ENCODE measurements at regions not wholly inside any gene's neighbourhood (a gene's known extent, or its start where the extent isn't known, plus 50 kb on each side); places are given as distances from the start of the nearest gene placed in this dataset.
A peak's percentile ranks its signal among the peaks of the same experiment; 100 is the strongest.

DNA sequence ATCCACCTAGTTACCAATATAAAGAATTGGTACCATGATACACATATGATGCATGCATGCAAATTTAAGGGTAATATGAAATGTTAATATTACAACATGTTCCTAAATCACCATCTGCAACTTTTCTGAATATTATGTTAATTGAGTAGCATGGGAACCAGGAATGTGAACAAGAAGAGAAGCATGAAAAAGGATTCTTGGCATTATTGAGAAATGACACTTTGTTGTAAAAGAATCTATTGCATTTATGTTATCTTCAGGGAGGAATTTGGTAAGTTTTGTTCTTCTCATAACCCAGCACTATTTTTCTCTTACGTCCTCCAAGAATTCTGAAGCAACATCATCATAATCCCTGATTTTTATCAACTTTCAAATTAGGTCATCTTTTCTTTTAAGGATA, 159.9 kb upstream of the SLC25A13 start:
- no peak for DNase-seq

GRCh38 chr7:96479015-96479645, 157.2 kb upstream of the SLC25A13 start:
- DNase-seq = no peak

GRCh38 chr7:96471606-96472005, 149.7 kb upstream of the SLC25A13 start:
- no peak for DNase-seq

DNA sequence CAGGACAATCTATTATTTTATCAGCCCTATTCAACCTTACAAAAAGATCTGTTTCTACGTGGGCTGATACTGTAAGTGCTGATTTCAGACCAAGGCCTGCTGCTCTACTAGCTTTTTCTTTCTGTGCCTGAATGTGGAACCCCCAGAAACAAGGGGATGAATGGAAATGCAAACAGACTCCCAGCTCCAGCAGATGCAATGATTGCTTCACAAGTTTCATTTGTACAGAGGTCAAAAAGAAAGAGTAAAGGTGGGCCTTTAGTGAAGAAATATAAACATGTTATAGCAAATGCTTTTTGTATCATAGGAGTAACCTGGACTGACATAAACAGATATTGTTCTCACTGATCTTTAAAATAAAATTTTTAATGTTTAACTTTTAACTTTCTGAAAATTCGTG, 130.2 kb upstream of the SLC25A13 start:
- DNase-seq = no peak

- DNase-seq = no peak
Measured at GRCh38 chr7:96449094-96449493, 127.2 kb upstream of the SLC25A13 start.

DNA sequence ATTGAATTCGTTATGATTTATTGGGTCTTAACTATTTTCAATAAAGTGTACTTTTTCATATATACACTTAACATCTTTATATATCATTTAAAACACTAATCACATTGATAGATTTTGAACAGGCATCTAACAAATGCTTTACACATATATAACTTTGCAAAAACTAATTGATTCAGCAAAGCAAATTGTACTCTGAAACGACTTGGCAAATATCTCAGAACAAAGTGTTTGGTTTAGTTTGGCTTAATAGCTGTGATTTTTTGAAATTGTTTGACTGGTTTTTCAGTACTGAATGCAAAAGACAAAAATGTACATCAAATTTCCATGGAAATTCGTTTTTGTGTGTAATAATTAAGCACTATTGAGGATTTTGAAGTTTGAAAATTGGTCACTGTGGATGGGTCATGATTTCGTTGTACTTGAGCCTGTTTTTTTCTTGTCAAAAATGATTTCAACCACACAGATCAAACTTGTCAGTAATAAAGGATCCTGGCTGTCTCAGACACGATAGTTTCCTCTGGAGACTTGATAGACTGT, 125.3 kb upstream of the SLC25A13 start:
- DNase-seq = no peak

GRCh38 chr7:96441436-96442084, 119.7 kb upstream of the SLC25A13 start:
- DNase-seq = no peak

GRCh38 chr7:96440328-96440727, 118.4 kb upstream of the SLC25A13 start:
- DNase-seq = no peak

- no peak for DNase-seq
Measured at GRCh38 chr7:96436880-96437279, 115.0 kb upstream of the SLC25A13 start.

GRCh38 chr7:96430356-96430755, 108.5 kb upstream of the SLC25A13 start:
- no peak for DNase-seq

DNA sequence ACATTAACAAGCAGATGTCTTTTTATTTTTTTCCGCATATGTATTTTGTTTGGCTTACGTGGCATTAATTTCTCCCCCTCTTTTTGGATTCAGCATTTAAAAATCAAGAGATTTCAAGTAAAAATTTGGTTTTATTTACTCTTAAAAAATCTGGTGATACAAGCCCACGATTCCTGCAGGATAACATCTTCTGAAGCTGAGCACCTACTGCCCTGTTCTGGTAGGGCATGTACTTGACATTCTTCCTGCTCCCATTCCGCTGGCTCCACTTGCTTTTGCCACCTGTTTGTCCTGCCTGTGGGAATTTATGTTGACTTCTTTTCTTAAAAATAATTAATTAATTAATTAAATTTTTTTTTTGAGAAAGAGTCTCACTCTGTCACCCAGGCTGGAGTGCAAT, 105.2 kb upstream of the SLC25A13 start:
- no peak for DNase-seq

- no peak for DNase-seq
Measured at GRCh38 chr7:96426685-96427084, 104.8 kb upstream of the SLC25A13 start.

GRCh38 chr7:96426027-96426426, 104.1 kb upstream of the SLC25A13 start:
- DNase-seq = no peak

GRCh38 chr7:96424411-96424810, 102.5 kb upstream of the SLC25A13 start:
- no peak for DNase-seq

DNA sequence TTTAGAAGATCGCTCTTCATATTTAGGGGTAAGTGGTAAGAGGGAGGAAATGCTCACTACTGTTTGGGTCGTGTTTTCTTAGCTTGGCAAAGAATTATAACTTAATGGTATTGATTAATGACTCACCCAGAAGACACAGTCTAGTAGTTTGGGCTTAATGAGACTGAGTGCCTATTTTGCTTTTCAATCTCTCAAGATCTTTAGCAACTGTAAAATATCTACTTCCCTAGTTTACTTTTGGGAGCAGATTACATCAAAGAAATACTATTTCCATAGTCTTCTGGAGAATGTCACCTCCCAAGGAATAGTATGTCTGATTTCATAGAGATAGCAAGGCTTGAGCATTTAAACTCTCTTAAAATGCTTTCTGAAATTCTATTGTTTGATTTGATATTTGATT, 100.5 kb upstream of the SLC25A13 start:
- DNase-seq = no peak

DNA sequence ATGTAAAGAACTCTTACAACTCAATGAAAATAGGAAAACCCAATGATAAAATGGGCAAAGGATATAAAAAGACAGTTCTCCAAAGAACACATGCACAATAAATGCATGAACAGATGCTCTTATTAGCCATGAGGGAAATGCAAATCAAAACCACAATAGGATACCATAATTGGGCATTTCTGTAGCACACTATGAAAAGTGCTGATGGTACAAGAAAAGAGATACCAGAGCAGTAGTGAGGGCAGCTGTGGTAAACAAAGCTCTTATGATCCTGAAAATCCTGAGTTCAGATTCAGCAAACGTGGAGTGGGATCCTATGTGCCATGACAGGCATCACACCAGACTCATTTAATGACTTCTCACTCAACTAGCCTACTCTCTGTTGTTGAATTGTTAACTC, 96.7 kb upstream of the SLC25A13 start:
- DNase-seq = no peak

DNA sequence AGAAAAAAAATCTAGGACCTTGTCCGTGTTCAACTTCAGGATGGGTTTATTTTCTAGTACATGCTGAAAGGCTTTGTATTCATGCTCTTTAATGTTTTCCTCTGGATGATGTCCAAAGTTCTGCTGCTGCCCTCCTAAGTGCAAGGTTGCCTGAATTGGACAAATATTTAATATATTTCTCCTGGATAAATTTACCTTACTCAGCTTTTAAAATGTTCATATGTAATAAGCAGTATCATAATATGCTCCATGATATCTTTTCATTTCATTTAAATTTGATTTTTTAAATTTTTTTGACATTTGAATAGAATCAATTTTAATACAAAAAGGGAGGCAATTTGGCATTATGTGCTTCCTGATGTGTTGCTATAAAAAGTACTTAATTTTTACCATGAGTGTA, 95.9 kb upstream of the SLC25A13 start:
- DNase-seq = no peak

GRCh38 chr7:96416599-96416998, 94.7 kb upstream of the SLC25A13 start:
- no peak for DNase-seq

- no peak for DNase-seq
Measured at GRCh38 chr7:96416116-96416515, 94.2 kb upstream of the SLC25A13 start.

DNA sequence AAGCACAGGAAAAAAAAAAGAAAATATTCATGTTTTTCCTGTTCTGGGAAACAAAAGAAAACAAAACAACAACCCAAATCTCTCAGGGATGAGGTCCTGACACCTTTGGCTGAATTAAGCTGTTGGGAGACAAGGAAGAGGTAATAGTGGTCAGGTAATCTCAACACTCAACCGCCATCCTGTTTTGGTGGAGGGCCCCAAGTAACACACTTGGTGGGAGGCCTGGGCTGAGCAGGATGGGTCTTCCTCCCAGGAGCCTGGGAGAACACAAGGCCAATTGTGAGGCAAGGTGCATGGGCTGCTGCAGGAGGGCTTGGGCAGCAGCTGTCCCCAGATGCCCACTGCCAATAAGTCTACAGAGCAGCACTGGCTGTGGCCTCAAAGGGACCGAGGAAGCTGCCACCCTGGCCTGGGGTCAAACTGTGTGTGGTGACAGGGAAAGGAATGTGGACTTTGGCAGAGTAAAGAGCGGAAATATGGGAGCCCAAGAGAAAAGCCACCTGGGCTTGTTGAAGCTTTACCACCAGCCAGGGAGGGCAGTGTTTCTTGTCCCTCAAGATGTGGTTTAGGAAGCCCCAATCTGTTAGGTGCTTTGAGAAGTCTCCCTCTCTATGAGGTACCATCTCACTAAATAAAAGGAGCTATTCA, 93.5 kb upstream of the SLC25A13 start:
- DNase-seq = no peak

GRCh38 chr7:96414931-96415292, 93.0 kb upstream of the SLC25A13 start:
- DNase-seq = peak; percentile 57

- no peak for DNase-seq
Measured at GRCh38 chr7:96410126-96410839, 88.4 kb upstream of the SLC25A13 start.

DNA sequence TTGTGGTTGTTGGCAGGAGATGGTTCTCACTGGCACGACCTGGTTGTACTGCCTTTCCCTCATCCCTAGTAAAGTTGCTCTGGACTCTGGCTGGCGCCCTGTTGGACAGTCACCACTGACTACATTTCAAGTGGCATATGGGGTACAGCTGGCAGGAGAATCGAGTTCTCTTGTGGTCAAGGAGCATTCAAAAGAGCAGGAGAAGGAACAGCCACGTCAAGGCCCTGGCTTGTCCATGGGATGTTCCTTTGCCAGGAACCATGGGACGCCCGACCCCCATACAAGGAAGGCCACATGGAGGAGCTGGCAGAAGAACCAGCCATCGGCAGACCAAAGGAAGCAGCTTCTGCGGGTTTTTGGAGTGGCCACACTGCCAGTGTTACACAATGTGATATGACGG, 87.0 kb upstream of the SLC25A13 start:
- no peak for DNase-seq

- no peak for DNase-seq
Measured at GRCh38 chr7:96407427-96407826, 85.5 kb upstream of the SLC25A13 start.
